ENCODE measurements at regions not wholly inside any gene's neighbourhood (a gene's known extent, or its start where the extent isn't known, plus 50 kb on each side); places are given as distances from the start of the nearest gene placed in this dataset.

DNA sequence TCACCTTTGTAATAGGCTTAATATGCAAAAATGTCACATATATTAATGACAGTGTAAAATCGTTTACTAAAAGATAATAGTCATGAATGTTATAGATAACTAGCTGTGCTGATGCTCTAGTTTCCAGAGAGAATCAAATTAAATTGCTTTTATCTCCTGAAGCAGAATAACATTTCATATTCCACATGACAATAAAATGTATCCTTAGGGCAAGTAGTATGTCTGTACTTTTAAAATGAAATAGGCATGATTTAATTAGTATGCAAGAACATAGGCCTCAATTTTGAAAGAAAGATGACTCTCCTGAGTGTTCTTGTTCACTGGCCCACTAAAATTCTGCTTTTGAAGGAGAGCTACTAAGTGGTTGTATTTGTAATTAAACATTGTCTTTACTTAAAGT is 1027.0 kb downstream of the ARAP2 start:
- no peak overlapping the region for H3K27ac ChIP-seq (ENCODE audit: insufficient read depth in 1 of 2, low read depth in 1 of 2, low read length in 2 of 2, poor library complexity in 1 of 2, severe bottlenecking in 2 of 2)
- WGBS (ENCODE audit: insufficient coverage) = no CpG with 5 or more reads among the region's 1 CpG
- H3K4me3 ChIP-seq (ENCODE audit: control insufficient read depth in 1 of 7, extremely low read depth in 1 of 7, insufficient read depth in 4 of 7, low read depth in 2 of 7, low read length in 6 of 7) = no peak overlapping the region
- H3K9me3 ChIP-seq (ENCODE audit: control extremely low read depth in 1 of 5, control insufficient read depth in 4 of 5, insufficient read depth in 2 of 5, low read depth in 1 of 5, low read length in 4 of 5) = no peaks in the 10 kb centered on the region
- no peak for DNase-seq
- no peaks in the 10 kb centered on the region for H3K4me1 ChIP-seq (ENCODE audit: control extremely low read depth in 1 of 4, control insufficient read depth in 4 of 4, insufficient read depth in 4 of 4, low read length in 3 of 4)
- POLR2A ChIA-PET = no interaction called here
- CTCF ChIA-PET = no interaction called here
- H3K36me3 ChIP-seq (ENCODE audit: control insufficient read depth in 4 of 4, insufficient read depth in 4 of 4, low read length in 3 of 4) = no peaks in the 10 kb centered on the region
- H3K27me3 ChIP-seq (replicated peaks in 2 of 5; ENCODE audit: control insufficient read depth in 4 of 5, insufficient read depth in 5 of 5, low read length in 4 of 5) = no peaks in the 10 kb centered on the region

DNA sequence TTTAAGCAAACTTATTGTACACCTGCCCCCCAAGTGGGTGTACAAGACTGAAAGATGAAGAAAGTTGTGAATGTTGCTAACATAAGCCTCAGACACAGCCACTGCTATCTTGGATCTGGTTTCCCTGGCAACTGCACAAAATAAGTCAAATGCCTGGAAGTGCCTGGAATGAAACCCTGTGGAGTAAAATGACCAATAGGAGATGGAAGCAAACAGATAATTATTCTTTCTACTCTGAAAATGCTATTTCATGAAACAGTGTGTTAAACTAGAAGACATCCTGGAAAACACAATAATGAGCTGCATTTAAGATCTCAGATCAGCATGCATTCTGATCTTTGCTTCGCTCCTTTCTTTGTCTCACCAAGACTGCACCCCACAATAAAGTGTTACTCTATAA is 1016.0 kb downstream of the ARAP2 start:
- no peaks in the 10 kb centered on the region for H3K4me1 ChIP-seq (ENCODE audit: control extremely low read depth in 1 of 4, control insufficient read depth in 4 of 4, insufficient read depth in 4 of 4, low read length in 3 of 4)
- H3K9me3 ChIP-seq (ENCODE audit: control extremely low read depth in 1 of 5, control insufficient read depth in 4 of 5, insufficient read depth in 2 of 5, low read depth in 1 of 5, low read length in 4 of 5) = no peaks in the 10 kb centered on the region
- ChIA-PET POLR2A (no interaction called here), CTCF (no interaction called here)
- no CpG with 5 or more reads among the region's 1 CpG for WGBS (ENCODE audit: insufficient coverage)
- no peaks in the 10 kb centered on the region for H3K27me3 ChIP-seq (replicated peaks in 2 of 5; ENCODE audit: control insufficient read depth in 4 of 5, insufficient read depth in 5 of 5, low read length in 4 of 5)
- H3K4me3 ChIP-seq (ENCODE audit: control insufficient read depth in 1 of 7, extremely low read depth in 1 of 7, insufficient read depth in 4 of 7, low read depth in 2 of 7, low read length in 6 of 7) = no peak overlapping the region
- no peaks in the 10 kb centered on the region for H3K36me3 ChIP-seq (ENCODE audit: control insufficient read depth in 4 of 4, insufficient read depth in 4 of 4, low read length in 3 of 4)
- H3K27ac ChIP-seq (ENCODE audit: insufficient read depth in 1 of 2, low read depth in 1 of 2, low read length in 2 of 2, poor library complexity in 1 of 2, severe bottlenecking in 2 of 2) = no peak overlapping the region
- DNase-seq = no peak

DNA sequence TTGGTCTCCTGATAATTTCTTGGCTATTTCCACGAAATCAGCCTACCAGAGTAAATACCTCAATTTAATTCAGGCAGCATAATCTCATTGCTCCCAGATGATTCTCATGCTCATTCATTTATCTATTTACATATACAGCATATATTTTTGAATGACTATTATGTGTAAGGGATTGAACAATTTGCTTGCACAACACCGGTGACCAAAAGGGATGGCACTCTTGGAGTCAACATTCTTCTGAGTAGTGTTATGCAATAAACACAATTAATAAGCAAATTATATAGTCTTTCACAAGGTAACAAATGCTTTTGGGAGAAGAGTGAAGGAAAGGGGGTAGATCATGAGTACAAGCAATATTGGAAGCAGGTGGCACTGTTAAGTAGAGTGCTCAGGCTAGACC is 1015.3 kb downstream of the ARAP2 start:
- Histone ChIP-seq H3K27me3 (replicated peaks in 2 of 5; ENCODE audit: control insufficient read depth in 4 of 5, insufficient read depth in 5 of 5, low read length in 4 of 5) (no peaks in the 10 kb centered on the region), H3K4me1 (ENCODE audit: control extremely low read depth in 1 of 4, control insufficient read depth in 4 of 4, insufficient read depth in 4 of 4, low read length in 3 of 4) (no peaks in the 10 kb centered on the region), H3K36me3 (ENCODE audit: control insufficient read depth in 4 of 4, insufficient read depth in 4 of 4, low read length in 3 of 4) (no peaks in the 10 kb centered on the region), H3K9me3 (ENCODE audit: control extremely low read depth in 1 of 5, control insufficient read depth in 4 of 5, insufficient read depth in 2 of 5, low read depth in 1 of 5, low read length in 4 of 5) (peaks cover 0 to 1% (median 0%) of the 10 kb centered on the region in 5 experiments), H3K4me3 (ENCODE audit: control insufficient read depth in 1 of 7, extremely low read depth in 1 of 7, insufficient read depth in 4 of 7, low read depth in 2 of 7, low read length in 6 of 7) (no peak overlapping the region), H3K27ac (ENCODE audit: insufficient read depth in 1 of 2, low read depth in 1 of 2, low read length in 2 of 2, poor library complexity in 1 of 2, severe bottlenecking in 2 of 2) (no peak overlapping the region)
- no peak for DNase-seq
- ChIA-PET POLR2A (no interaction called here), CTCF (no interaction called here)
- no CpG with 5 or more reads among the region's 2 CpGs for WGBS (ENCODE audit: insufficient coverage)

DNA sequence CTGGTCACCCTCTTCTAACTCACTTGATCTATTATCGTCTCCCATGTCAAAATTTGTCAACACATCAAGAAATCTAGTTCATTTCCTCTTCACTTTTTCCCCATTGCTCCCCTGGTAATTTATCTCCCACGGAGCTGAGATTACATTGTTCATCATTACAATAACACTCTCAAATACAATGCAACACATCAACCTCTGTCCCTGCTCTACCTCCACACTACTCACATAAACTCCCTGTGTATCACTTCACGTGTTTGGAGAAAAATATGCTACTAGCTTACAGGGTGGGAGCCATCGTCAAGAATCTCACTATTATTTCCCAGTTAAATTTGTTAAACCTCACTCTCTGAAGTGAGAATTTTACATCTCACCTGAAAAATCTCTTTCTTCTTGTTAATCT is 1006.4 kb downstream of the ARAP2 start:
- ChIA-PET POLR2A (no interaction called here), CTCF (no interaction called here)
- H3K27me3 ChIP-seq (replicated peaks in 2 of 5; ENCODE audit: control insufficient read depth in 4 of 5, insufficient read depth in 5 of 5, low read length in 4 of 5) = no peaks in the 10 kb centered on the region
- no peak overlapping the region for H3K4me3 ChIP-seq (ENCODE audit: control insufficient read depth in 1 of 7, extremely low read depth in 1 of 7, insufficient read depth in 4 of 7, low read depth in 2 of 7, low read length in 6 of 7)
- peaks cover 0 to 5% (median 0%) of the 10 kb centered on the region in 5 experiments for H3K9me3 ChIP-seq (ENCODE audit: control extremely low read depth in 1 of 5, control insufficient read depth in 4 of 5, insufficient read depth in 2 of 5, low read depth in 1 of 5, low read length in 4 of 5)
- H3K4me1 ChIP-seq (ENCODE audit: control extremely low read depth in 1 of 4, control insufficient read depth in 4 of 4, insufficient read depth in 4 of 4, low read length in 3 of 4) = no peaks in the 10 kb centered on the region
- WGBS (ENCODE audit: insufficient coverage) = 85% methylated on average over 3 of the region's 4 CpGs
- no peak overlapping the region for H3K27ac ChIP-seq (ENCODE audit: insufficient read depth in 1 of 2, low read depth in 1 of 2, low read length in 2 of 2, poor library complexity in 1 of 2, severe bottlenecking in 2 of 2)
- H3K36me3 ChIP-seq (ENCODE audit: control insufficient read depth in 4 of 4, insufficient read depth in 4 of 4, low read length in 3 of 4) = no peaks in the 10 kb centered on the region
- DNase-seq = no peak

DNA sequence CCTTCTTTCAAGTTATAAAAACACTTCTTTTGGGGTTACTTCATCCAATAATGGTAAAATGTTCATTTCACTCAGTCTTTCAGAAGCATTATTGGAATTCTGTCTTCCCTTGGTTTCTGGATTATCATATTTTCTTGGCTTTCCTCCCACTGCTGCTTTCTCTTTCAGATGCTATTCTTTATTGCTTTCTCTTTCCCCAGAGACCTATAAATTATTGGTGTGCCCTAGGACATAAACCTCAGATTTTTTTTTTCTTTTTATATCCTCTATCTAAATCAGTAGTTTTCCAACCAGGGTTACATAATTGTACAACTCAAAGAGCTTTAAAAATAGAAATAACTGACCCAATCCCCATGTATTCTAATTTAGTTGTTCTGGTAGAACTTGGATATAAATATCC is 1005.5 kb downstream of the ARAP2 start:
- POLR2A ChIA-PET = no interaction called here
- Histone ChIP-seq H3K27me3 (replicated peaks in 2 of 5; ENCODE audit: control insufficient read depth in 4 of 5, insufficient read depth in 5 of 5, low read length in 4 of 5) (no peaks in the 10 kb centered on the region), H3K9me3 (ENCODE audit: control extremely low read depth in 1 of 5, control insufficient read depth in 4 of 5, insufficient read depth in 2 of 5, low read depth in 1 of 5, low read length in 4 of 5) (peaks cover 0 to 5% (median 0%) of the 10 kb centered on the region in 5 experiments), H3K4me1 (ENCODE audit: control extremely low read depth in 1 of 4, control insufficient read depth in 4 of 4, insufficient read depth in 4 of 4, low read length in 3 of 4) (no peaks in the 10 kb centered on the region), H3K27ac (ENCODE audit: insufficient read depth in 1 of 2, low read depth in 1 of 2, low read length in 2 of 2, poor library complexity in 1 of 2, severe bottlenecking in 2 of 2) (no peak overlapping the region), H3K36me3 (ENCODE audit: control insufficient read depth in 4 of 4, insufficient read depth in 4 of 4, low read length in 3 of 4) (no peaks in the 10 kb centered on the region), H3K4me3 (ENCODE audit: control insufficient read depth in 1 of 7, extremely low read depth in 1 of 7, insufficient read depth in 4 of 7, low read depth in 2 of 7, low read length in 6 of 7) (no peak overlapping the region)
- CTCF ChIA-PET = no interaction called here
- no peak for DNase-seq

DNA sequence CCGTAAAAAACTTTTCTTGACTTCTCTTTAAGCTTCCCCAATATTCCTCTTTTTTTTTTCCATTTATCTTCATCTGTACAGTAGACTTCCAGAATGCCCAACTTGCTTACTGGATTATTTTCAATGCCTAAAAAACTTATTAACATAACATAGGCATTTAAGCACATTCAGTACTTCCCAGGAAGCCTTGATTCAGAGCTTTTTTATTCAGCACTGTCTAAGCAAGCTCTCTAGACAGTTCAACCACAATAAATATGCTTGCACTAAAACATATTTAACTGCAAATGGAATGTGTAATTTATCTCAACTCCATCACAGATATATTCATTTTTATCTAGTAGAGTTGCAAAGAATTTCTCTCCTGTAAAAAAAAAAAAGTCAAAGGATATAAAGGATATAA is 997.8 kb downstream of the ARAP2 start:
- no CpG with 5 or more reads among the region's 1 CpG for WGBS (ENCODE audit: insufficient coverage)

DNA sequence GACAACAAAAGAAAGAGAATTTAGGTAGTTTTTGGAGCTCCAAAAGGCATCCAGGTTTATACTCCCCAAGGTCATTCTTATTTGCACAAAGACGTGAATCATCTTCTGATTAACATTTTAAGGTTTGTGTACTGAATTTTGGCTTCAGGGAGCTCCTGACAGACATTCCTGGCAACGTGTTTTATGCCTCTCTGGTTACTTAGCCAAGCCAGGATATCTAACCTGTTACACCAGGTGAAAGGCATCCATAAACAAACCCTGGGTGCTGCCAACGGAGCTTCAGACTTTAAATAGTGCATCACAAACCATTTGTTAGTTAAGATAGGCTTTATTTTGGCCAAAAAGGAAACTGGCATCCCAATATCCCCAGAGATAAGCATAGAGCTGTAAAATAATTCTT is 997.3 kb downstream of the ARAP2 start:
- 79% methylated on average over 2 of the region's 3 CpGs for WGBS (ENCODE audit: insufficient coverage)
- Histone ChIP-seq H3K4me1 (ENCODE audit: control extremely low read depth in 1 of 4, control insufficient read depth in 4 of 4, insufficient read depth in 4 of 4, low read length in 3 of 4) (no peaks in the 10 kb centered on the region), H3K4me3 (ENCODE audit: control insufficient read depth in 1 of 7, extremely low read depth in 1 of 7, insufficient read depth in 4 of 7, low read depth in 2 of 7, low read length in 6 of 7) (no peak overlapping the region), H3K27me3 (replicated peaks in 2 of 5; ENCODE audit: control insufficient read depth in 4 of 5, insufficient read depth in 5 of 5, low read length in 4 of 5) (no peaks in the 10 kb centered on the region), H3K9me3 (ENCODE audit: control extremely low read depth in 1 of 5, control insufficient read depth in 4 of 5, insufficient read depth in 2 of 5, low read depth in 1 of 5, low read length in 4 of 5) (peaks cover 0 to 2% (median 0%) of the 10 kb centered on the region in 5 experiments), H3K27ac (ENCODE audit: insufficient read depth in 1 of 2, low read depth in 1 of 2, low read length in 2 of 2, poor library complexity in 1 of 2, severe bottlenecking in 2 of 2) (no peak overlapping the region), H3K36me3 (ENCODE audit: control insufficient read depth in 4 of 4, insufficient read depth in 4 of 4, low read length in 3 of 4) (no peaks in the 10 kb centered on the region)
- DNase-seq = no peak
- CTCF ChIA-PET = no interaction called here
- POLR2A ChIA-PET = no interaction called here

More for the DNA sequence above, 997.8 kb downstream of the ARAP2 start:
- Histone ChIP-seq H3K9me3 (ENCODE audit: control extremely low read depth in 1 of 5, control insufficient read depth in 4 of 5, insufficient read depth in 2 of 5, low read depth in 1 of 5, low read length in 4 of 5) (peaks cover 0 to 2% (median 0%) of the 10 kb centered on the region in 5 experiments), H3K4me1 (ENCODE audit: control extremely low read depth in 1 of 4, control insufficient read depth in 4 of 4, insufficient read depth in 4 of 4, low read length in 3 of 4) (no peaks in the 10 kb centered on the region), H3K27me3 (replicated peaks in 2 of 5; ENCODE audit: control insufficient read depth in 4 of 5, insufficient read depth in 5 of 5, low read length in 4 of 5) (no peaks in the 10 kb centered on the region), H3K27ac (ENCODE audit: insufficient read depth in 1 of 2, low read depth in 1 of 2, low read length in 2 of 2, poor library complexity in 1 of 2, severe bottlenecking in 2 of 2) (no peak overlapping the region), H3K36me3 (ENCODE audit: control insufficient read depth in 4 of 4, insufficient read depth in 4 of 4, low read length in 3 of 4) (no peaks in the 10 kb centered on the region), H3K4me3 (ENCODE audit: control insufficient read depth in 1 of 7, extremely low read depth in 1 of 7, insufficient read depth in 4 of 7, low read depth in 2 of 7, low read length in 6 of 7) (no peak overlapping the region)
- ChIA-PET POLR2A (no interaction called here), CTCF (no interaction called here)
- no peak for DNase-seq

DNA sequence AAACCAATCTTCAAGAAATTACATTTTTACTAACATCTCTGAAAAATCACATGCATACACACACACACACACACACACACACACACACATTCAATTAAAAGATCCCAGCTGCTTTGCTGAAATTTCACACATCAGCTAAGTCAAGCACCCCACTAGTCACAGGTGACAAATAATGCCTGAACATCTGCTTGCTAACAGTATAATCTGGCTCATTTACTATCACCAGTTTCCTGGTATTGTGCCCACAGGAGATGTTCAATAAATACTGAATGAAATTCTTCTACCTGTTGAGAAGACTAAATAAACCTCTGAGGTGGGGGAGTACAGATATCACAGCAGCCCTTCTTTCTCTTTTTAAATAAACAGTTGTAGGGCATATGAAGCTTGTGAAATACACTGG is 994.0 kb downstream of the ARAP2 start:
- no peaks in the 10 kb centered on the region for H3K4me1 ChIP-seq (ENCODE audit: control extremely low read depth in 1 of 4, control insufficient read depth in 4 of 4, insufficient read depth in 4 of 4, low read length in 3 of 4)
- H3K4me3 ChIP-seq (ENCODE audit: control insufficient read depth in 1 of 7, extremely low read depth in 1 of 7, insufficient read depth in 4 of 7, low read depth in 2 of 7, low read length in 6 of 7) = no peak overlapping the region
- ChIA-PET CTCF (no interaction called here), POLR2A (no interaction called here)
- H3K27me3 ChIP-seq (replicated peaks in 2 of 5; ENCODE audit: control insufficient read depth in 4 of 5, insufficient read depth in 5 of 5, low read length in 4 of 5) = no peaks in the 10 kb centered on the region
- H3K9me3 ChIP-seq (ENCODE audit: control extremely low read depth in 1 of 5, control insufficient read depth in 4 of 5, insufficient read depth in 2 of 5, low read depth in 1 of 5, low read length in 4 of 5) = peaks cover 0 to 2% (median 0%) of the 10 kb centered on the region in 5 experiments
- H3K36me3 ChIP-seq (ENCODE audit: control insufficient read depth in 4 of 4, insufficient read depth in 4 of 4, low read length in 3 of 4) = no peaks in the 10 kb centered on the region
- DNase-seq = no peak
- no peak overlapping the region for H3K27ac ChIP-seq (ENCODE audit: insufficient read depth in 1 of 2, low read depth in 1 of 2, low read length in 2 of 2, poor library complexity in 1 of 2, severe bottlenecking in 2 of 2)

All from common myeloid progenitor, CD34-positive (primary cell).